ENCODE measurements at regions not wholly inside any gene's neighbourhood (a gene's known extent, or its start where the extent isn't known, plus 50 kb on each side); places are given as distances from the start of the nearest gene placed in this dataset.
"Not testable (repeated sequence)": the region's sequence is repeated elsewhere in the genome, so short reads cannot be mapped to it uniquely, and the experiment has no call there.

GRCh38 chr18:14458009-14458945 is 85.1 kb downstream of the POTEC start:
- TF ChIP-seq, protein P1, sequence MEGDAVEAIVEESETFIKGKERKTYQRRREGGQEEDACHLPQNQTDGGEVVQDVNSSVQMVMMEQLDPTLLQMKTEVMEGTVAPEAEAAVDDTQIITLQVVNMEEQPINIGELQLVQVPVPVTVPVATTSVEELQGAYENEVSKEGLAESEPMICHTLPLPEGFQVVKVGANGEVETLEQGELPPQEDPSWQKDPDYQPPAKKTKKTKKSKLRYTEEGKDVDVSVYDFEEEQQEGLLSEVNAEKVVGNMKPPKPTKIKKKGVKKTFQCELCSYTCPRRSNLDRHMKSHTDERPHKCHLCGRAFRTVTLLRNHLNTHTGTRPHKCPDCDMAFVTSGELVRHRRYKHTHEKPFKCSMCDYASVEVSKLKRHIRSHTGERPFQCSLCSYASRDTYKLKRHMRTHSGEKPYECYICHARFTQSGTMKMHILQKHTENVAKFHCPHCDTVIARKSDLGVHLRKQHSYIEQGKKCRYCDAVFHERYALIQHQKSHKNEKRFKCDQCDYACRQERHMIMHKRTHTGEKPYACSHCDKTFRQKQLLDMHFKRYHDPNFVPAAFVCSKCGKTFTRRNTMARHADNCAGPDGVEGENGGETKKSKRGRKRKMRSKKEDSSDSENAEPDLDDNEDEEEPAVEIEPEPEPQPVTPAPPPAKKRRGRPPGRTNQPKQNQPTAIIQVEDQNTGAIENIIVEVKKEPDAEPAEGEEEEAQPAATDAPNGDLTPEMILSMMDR (IDR thresholded peaks at IDR 0.05): peak; percentile 38
- TF ChIP-seq EZH2 (IDR thresholded peaks at IDR 0.05; ENCODE audit: borderline replicate concordance, insufficient read depth, low read depth, low read length, poor library complexity, severe bottlenecking): not testable (repeated sequence)

Measured in B cell (primary cell).